Stomach (tissue), 8 donors: ENCODE measurements at regions not wholly inside any gene's neighbourhood (a gene's known extent, or its start where the extent isn't known, plus 50 kb on each side); places are given as distances from the start of the nearest gene placed in this dataset.
A peak's percentile ranks its signal among the peaks of the same experiment; 100 is the strongest.

Experiments
- DNase-seq, 2 donors: peaks; one replicate each; pipeline versions ENCODE4 v3.0.0 to v3.0.0-alpha.2; 2013 to 2019
- H3K27ac ChIP-seq, 5 donors: fragments of 200-600 bp in 4 of 5; sonication (generic) in 4 of 5; one replicate each; pipeline ENCODE4 v1.5.1; 2013 to 2019; ENCODE audit warnings: mild to moderate bottlenecking in 1 of 5, moderate library complexity in 1 of 5
- H3K27me3 ChIP-seq, 3 donors: fragments of 200-600 bp; sonication (generic); one replicate each; pipeline ENCODE4 v1.5.1; 2017 to 2019; ENCODE audit warnings: mixed run types in 1 of 3
- H3K36me3 ChIP-seq, 4 donors: fragments of 200-600 bp; sonication (generic); 1 replicate in 3 of 4; 2 replicates in 1 of 4; pipeline ENCODE4 v1.5.1; 2016 to 2019
- H3K4me1 ChIP-seq, 4 donors: fragments of 200-600 bp; sonication (generic); one replicate each; pipeline ENCODE4 v1.5.1; 2016 to 2019
- H3K4me3 ChIP-seq, 4 donors: fragments of 200-600 bp; sonication (generic) in 3 of 4; one replicate each; pipeline ENCODE4 v1.5.1; 2016 to 2019; ENCODE audit warnings: mild to moderate bottlenecking in 1 of 4
- H3K9me3 ChIP-seq, 4 donors: fragments of 200-600 bp; sonication (generic); one replicate each; pipeline ENCODE4 v1.5.1; 2016 to 2019
- EP300 ChIP-seq: sonication (generic); formaldehyde crosslinking; IDR thresholded peaks from one replicate; pipeline ENCODE4 v1.6.1; 2017; ENCODE audit warnings: antibody characterized with exemption
- POLR2A ChIP-seq, 4 donors: fragments of 450-650 bp; IDR thresholded peaks; one replicate each; pipeline ENCODE4 v1.6.1; 2016; ENCODE audit warnings: antibody characterized with exemption in 4 of 4, control low read depth in 2 of 4, mild to moderate bottlenecking in 1 of 4, moderate library complexity in 1 of 4
- POLR2AphosphoS5 ChIP-seq, 3 donors: sonication (generic); formaldehyde crosslinking; IDR thresholded peaks; one replicate each; pipeline ENCODE4 v1.6.1; 2016; ENCODE audit warnings: antibody characterized with exemption in 3 of 3
- WGBS, 5 donors: extraction: QIAGEN DNeasy Blood & Tissue Kit in 3 of 5; methylation state at CpG; one replicate each; pipeline versions ENCODE4 v1.1.5 to v1.1.7; 2013 to 2018; 5-methylcytosine and 5-hydroxymethylcytosine counted together
- intact Hi-C: fragments of 100-400 bp; cut with DNase I; formaldehyde crosslinking; loops from one replicate; pipeline ENCODE4 v1.15.1; 2023; ENCODE audit warnings: low total_unique reads
- TF ChIP-seq, protein P1 (sequence below), 7 experiments: fragments of 450-650 bp in 4 of 7; fragments of 200-600 bp in 3 of 7; sonication (generic) in 3 of 7; IDR thresholded peaks; one replicate each; pipeline ENCODE4 v1.5.1; 2016 to 2019; ENCODE audit warnings: antibody characterized with exemption in 7 of 7, control low read depth in 2 of 7, mild to moderate bottlenecking in 1 of 7
- donor health status: healthy with polysubstance abuse.
- donor health status: Bipolar disorder and iron deficiency.
- donor health status: healthy.

DNA sequence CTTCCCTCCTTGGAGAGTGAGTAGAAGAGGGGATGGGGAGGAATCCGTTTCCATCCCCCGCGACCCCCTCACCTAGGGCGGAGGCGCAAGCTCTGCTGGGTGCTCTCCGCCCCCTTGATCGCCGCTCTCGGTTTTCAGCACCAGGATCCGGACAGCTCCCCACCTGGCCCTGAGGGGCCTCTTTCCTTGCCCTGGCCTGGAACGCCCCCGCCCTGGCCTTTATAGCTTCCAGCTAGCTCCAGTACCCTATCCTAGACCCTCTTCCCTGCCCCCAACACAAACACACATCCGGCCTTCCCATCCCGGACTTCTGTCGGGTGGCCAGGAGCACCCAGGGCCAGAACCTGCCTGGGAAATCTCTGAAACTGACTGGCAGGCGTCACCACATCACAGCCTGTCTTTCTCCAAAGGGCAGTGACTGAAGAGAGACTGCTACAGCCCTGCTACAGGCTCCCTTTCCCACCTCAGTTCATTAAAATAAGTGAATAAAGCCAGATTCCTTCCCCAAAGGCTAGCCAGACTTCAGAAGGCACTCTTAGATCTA, 72.3 kb upstream of the LEP start:
- no peaks in the 10 kb centered on the region for H3K36me3 ChIP-seq
- DNase-seq: peak in 1 of 2 donors; percentile 80
- H3K27me3 ChIP-seq: peaks cover 14 to 86% (median 55%) of the 10 kb centered on the region in 3 donors
- no peak overlapping the region for H3K27ac ChIP-seq
- TF ChIP-seq POLR2AphosphoS5 (IDR thresholded peaks at IDR 0.05) (no peak), EP300 (no peak)
- TF ChIP-seq, protein P1, sequence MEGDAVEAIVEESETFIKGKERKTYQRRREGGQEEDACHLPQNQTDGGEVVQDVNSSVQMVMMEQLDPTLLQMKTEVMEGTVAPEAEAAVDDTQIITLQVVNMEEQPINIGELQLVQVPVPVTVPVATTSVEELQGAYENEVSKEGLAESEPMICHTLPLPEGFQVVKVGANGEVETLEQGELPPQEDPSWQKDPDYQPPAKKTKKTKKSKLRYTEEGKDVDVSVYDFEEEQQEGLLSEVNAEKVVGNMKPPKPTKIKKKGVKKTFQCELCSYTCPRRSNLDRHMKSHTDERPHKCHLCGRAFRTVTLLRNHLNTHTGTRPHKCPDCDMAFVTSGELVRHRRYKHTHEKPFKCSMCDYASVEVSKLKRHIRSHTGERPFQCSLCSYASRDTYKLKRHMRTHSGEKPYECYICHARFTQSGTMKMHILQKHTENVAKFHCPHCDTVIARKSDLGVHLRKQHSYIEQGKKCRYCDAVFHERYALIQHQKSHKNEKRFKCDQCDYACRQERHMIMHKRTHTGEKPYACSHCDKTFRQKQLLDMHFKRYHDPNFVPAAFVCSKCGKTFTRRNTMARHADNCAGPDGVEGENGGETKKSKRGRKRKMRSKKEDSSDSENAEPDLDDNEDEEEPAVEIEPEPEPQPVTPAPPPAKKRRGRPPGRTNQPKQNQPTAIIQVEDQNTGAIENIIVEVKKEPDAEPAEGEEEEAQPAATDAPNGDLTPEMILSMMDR (IDR thresholded peaks at IDR 0.05): no peak
- no peak overlapping the region for H3K4me3 ChIP-seq
- intact Hi-C loops: no loop called here
- no peaks in the 10 kb centered on the region for H3K9me3 ChIP-seq
- WGBS, 5 donors: 3 to 15% (median 8%) methylated on average over 7 to 16 of the region's 16 CpGs
- peaks cover 21 to 29% (median 26%) of the 10 kb centered on the region in 4 donors for H3K4me1 ChIP-seq

DNA sequence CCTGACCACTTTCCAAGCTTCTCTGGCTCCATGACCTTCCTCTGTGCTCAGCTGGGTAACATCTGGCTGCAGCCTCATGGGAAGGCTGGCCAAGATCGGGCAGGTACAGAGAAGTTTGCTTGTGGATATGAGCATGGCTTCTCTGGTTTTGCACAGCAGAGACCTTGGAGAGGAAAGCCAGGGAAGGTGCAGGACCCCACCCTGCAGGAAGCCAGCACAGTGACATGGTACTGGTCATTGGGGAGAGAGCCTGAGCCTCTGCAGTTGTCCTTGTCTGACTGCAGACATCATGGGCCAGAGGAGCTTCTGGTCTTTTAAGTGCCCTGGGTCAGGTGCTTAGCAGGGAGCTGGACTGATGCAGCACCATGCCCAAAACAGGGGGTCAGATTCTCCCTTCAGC, 70.6 kb upstream of the LEP start:
- no peak overlapping the region for H3K27ac ChIP-seq
- no peaks in the 10 kb centered on the region for H3K36me3 ChIP-seq
- DNase-seq: no peak
- intact Hi-C loops: no loop called here
- peaks cover 10 to 85% (median 46%) of the 10 kb centered on the region in 3 donors for H3K27me3 ChIP-seq
- no peak overlapping the region for H3K4me3 ChIP-seq
- peaks cover 21 to 29% (median 26%) of the 10 kb centered on the region in 4 donors for H3K4me1 ChIP-seq
- TF ChIP-seq POLR2AphosphoS5 (IDR thresholded peaks at IDR 0.05): no peak
- TF ChIP-seq POLR2A (IDR thresholded peaks at IDR 0.05): no peak
- TF ChIP-seq, protein P1 (IDR thresholded peaks at IDR 0.05): no peak
- no peak for TF ChIP-seq EP300
- H3K9me3 ChIP-seq: no peaks in the 10 kb centered on the region
- 50 to 67% (median 55%) methylated on average over 1 of the region's 1 CpG; no CpG with 5 or more reads in 1 of the 5 donors for WGBS, 5 donors

DNA sequence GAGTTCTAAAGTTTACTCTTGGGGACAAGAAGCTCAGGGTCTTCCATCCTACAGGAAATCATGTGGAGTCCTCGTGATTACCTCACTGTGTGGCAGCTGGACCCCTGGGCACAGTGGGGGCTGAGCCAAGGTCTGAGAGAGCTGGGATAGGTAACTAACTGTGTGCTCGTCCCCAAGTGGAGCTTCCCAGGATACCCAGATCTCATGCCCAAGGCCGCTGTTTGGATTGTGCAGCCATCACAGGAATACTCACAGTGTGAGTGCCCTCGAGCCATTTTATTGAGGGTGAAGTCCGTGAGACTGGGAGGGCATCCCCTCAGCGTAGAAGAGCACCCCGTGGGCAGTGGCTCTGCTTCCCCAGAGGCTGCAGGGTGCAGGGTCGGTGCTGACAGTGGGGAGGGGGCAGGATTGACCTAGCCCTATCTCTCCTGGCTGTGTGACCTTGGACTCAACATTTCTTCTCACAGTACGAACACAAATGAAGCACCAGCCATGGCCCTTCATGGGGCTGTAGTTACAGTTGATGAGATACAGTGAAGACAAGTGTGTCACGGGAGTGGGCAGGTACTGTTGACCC, 69.6 kb upstream of the LEP start:
- no peak for TF ChIP-seq EP300
- TF ChIP-seq POLR2AphosphoS5 (IDR thresholded peaks at IDR 0.05): no peak
- TF ChIP-seq, protein P1 (IDR thresholded peaks at IDR 0.05): no peak
- TF ChIP-seq POLR2A (IDR thresholded peaks at IDR 0.05): no peak
- Histone ChIP-seq H3K4me1 (peaks cover 16 to 24% (median 22%) of the 10 kb centered on the region in 4 donors), H3K36me3 (no peaks in the 10 kb centered on the region), H3K9me3 (no peaks in the 10 kb centered on the region), H3K27ac (no peak overlapping the region), H3K27me3 (peaks cover 10 to 75% (median 36%) of the 10 kb centered on the region in 3 donors), H3K4me3 (no peak overlapping the region)
- WGBS, 5 donors: 58 to 73% (median 70%) methylated on average over 6 to 10 of the region's 10 CpGs
- DNase-seq: no peak
- intact Hi-C loops: no loop called here

DNA sequence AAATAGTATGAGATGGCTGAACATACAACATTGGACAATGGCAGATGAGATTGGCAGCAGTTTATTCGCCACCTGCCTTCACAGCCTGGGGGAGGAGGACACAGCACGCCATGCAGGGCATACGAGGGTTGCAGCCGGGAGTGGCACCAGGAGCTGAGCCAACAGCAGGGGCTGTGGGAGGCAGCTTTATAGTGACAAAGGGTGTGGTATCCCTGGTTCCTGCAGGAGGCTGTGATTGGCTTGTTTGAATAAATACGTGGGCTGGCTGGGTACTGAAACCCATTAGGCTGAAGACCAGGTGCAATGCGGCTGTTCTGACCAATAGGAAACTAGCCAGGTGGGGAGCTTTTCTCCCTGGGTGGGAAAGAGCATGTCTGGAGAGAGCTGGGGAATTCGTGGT, 68.9 kb upstream of the LEP start:
- no peak overlapping the region for H3K4me3 ChIP-seq
- no peaks in the 10 kb centered on the region for H3K9me3 ChIP-seq
- 31 to 45% (median 35%) methylated on average over 7 of the region's 7 CpGs for WGBS, 5 donors
- intact Hi-C loops: no loop called here
- no peaks in the 10 kb centered on the region for H3K36me3 ChIP-seq
- H3K27ac ChIP-seq: no peak overlapping the region
- H3K27me3 ChIP-seq: peaks cover 10 to 71% (median 29%) of the 10 kb centered on the region in 3 donors
- TF ChIP-seq EP300 (no peak), POLR2A (IDR thresholded peaks at IDR 0.05) (no peak), POLR2AphosphoS5 (IDR thresholded peaks at IDR 0.05) (no peak)
- TF ChIP-seq, protein P1 (IDR thresholded peaks at IDR 0.05): no peak
- peaks cover 8 to 17% (median 15%) of the 10 kb centered on the region in 4 donors for H3K4me1 ChIP-seq
- peak in 1 of 2 donors; percentile 21 for DNase-seq
